ENCODE measurements at regions not wholly inside any gene's neighbourhood (a gene's known extent, or its start where the extent isn't known, plus 50 kb on each side); places are given as distances from the start of the nearest gene placed in this dataset.
A peak's percentile ranks its signal among the peaks of the same experiment; 100 is the strongest.

GRCh38 chr7:131897016-131897789 is 340.8 kb upstream of the PODXL start:
- no peak for DNase-seq (ENCODE audit: low spot score)

GRCh38 chr7:131896165-131896863 is 339.9 kb upstream of the PODXL start:
- no peak for DNase-seq (ENCODE audit: low spot score)

DNA sequence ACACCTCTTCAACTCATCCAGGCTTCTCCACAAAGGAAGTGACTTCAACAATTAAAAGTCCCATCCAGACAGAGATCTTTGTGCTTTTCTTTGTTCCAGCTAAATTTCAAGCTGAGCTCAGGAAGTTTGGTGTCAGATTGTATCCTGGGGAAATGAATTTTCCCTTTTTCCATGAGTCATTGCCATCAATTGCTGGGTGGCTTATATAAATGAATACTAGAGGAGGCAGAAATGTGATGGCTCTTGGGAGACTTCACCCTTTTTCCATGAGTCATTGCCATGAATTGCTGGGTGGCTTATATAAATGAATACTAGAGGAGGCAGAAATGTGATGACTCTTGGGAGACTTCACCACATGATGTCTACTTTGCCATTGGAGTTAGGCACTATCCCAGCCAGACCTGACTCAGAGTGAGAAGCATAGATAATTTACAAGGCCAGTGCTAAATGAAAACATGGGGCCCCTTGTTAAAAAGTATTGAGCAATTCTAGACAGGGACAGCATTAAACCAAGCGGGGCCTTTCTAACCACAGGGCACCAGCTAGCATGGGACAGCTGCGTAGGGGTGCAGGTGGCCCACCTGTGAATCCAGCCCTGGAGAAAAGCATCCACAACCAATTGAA is 339.2 kb upstream of the PODXL start:
- DNase-seq (ENCODE audit: low spot score) = no peak

DNA sequence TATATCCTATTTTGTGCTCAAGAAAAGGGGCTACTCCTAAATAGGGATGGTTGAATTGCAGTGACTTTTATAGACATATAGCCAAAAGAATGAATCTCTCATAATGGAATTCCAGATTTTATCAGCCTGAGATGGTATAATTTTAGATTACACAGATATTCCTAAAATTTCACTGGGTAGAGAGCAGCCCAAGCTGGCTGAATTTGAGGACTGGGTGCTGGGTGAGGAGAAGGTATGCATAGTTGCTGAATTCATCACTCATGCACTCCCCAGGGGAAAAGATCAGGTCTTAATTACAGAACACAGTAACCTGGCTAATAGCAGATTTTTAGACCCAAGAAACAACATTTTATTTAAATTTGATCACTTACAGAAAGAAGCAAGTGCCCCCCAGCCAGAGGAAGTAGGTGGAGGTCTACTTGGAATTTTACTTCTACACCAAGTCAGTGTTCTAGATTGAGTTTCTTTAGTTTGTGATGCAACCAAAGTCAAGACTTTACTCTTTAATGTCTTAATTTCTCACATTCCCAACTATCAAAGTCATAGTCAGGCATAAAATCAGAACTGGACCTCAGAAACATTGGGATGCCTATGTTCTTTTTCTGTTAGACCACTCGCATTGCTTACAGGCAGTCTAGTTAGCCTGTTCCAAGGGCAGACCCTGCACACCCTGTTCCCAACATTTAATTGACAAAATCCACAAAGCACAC is 337.4 kb upstream of the PODXL start:
- DNase-seq (ENCODE audit: low spot score) = no peak

DNA sequence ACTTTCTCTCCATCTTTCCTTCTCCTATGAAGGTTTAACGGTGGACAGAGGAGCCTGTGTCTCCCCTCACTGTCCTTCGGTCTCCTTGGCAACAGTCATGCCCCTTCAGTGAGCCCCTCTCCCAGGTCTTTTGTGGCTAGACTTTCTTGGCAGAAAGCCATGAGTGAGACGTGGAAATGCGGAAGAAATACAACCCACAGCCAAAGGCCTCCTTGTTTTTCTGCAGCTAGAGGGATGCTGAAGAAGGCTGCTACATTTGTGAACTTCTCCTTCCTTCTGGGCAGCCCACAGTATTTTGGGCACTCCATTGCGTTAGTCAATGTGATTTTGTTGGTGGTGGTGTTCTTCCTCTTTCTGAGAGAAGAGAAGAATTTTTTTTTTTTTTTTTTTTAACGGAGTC is 333.7 kb upstream of the PODXL start:
- DNase-seq (ENCODE audit: low spot score) = no peak

DNA sequence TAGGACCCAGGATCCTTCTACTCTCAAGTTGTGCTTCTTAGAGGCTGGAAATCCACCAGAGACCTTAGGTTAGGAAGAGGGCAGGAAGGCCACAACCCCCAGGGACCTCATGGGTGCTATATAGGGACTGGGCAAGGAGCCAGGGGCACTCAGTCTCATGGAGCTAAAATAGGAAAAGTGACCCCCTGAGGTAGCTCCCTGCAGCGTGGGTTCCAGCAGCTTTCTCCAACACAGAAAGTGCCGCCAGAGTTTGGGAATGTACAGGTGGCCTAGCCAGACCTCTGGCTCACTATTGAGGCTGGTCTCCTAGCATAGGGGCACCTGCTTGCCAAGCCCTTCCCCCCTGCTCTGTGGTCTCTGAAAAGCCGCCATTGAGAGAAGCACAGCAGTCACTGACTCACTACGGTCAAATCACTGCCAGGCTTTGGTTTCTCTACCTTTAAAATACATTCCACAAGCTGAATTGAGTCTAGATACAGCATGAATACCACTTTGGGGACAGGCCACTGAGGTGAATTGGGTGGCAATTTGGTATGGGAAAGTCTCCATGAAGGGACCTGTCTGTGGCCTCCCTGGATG is 333.2 kb upstream of the PODXL start:
- no peak for DNase-seq (ENCODE audit: low spot score)

- no peak for DNase-seq (ENCODE audit: low spot score)
Measured at GRCh38 chr7:131883769-131884168, 327.3 kb upstream of the PODXL start.

- DNase-seq (ENCODE audit: low spot score) = no peak
Measured at GRCh38 chr7:131883196-131883595, 326.8 kb upstream of the PODXL start.

DNA sequence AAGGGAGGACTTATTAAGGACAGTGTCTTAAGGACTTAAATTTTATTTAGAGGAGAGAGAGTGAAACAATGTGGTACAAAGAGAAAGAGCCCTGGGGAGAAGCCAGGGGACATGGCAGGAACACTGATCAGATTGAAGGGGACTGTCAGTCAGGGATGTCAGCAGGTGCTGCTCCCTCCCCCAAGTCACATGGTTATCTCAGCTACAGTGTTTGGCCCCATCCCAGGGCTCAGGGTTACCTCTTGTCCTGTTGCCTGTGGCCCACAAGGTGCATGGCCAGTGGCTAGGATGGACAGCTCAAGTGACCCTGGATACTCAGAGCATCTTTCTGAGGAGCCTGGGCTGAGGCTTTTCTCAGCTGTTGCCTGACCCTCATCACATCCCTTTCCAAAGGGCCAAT is 325.9 kb upstream of the PODXL start:
- no peak for DNase-seq (ENCODE audit: low spot score)

DNA sequence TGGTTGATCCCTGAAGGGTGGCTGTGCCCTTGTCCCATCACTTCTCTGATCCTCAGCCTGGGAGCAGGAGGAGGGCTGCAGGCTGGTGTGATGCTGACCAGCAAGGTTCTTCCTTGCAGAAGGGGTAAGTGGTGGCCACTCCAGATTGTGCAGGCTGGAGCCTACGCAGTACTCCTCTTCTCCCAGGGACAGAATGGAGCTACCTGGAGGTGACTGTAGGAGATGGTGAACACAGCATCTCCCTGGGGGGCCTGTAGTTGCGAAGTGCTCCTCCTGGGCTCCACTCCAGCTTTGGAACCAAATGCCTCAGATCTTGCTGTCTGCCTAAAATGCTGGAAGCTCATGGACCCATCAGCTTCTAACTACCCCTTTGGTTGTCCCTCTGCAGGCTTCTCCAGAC is 323.6 kb upstream of the PODXL start:
- no peak for DNase-seq (ENCODE audit: low spot score)

DNA sequence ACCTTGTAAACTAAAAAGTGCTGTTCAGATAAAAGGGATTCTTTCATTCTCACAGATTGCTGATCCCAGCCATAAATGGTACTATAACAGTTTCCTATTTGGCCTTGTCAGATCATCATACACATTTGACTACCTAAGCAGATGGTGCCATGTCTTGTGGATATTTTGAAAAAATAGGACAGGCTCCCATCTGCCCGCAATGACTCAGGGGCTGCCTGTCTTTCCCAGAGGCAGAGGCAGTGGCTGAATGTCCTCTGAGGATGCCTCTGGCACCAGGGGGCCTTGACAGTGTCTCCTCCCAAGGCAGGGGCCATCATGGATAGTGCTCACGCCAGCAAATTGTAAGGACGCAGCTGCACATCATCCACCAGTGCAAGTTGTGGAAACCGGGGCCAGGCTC is 323.0 kb upstream of the PODXL start:
- DNase-seq (ENCODE audit: low spot score) = no peak

DNA sequence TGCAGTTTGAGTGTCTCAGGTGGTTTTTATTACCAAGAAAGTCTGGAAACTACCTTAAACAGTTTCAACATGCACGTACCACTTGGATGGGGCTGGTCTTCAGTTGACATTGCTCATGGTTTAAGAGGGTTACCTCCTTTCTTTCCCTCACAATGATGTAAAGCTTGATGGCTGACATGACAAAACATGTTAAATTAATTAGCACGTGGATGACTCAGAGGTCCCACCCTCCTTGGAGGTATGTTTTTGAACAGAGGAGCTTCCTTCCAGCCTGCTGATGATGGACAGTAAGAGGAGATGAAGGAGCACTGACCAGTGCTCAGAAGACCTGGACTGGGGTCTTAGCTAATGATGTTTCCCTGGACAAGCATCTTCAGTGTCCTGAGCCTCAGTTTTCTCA is 322.3 kb upstream of the PODXL start:
- DNase-seq (ENCODE audit: low spot score) = no peak

GRCh38 chr7:131873581-131873980 is 317.2 kb upstream of the PODXL start:
- DNase-seq (ENCODE audit: low spot score) = no peak

DNA sequence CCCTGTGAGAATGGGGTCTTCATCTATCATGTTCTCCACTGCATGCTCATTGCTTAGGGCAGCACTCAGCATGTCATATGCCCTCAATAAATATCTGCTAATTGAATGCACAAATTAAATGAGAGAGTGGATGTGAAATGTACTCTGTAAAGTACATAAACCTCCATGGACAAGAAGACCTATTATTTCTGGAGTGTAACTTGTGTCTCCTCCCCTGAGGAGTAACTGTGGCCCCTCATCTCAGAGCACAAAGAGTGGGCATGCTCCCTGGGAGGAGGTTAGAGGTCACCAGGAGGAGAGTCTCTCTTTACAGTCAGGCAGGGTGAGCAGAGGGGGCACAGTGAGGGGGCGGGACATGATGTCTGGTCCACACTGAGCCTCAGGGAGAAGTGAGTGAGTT is 313.6 kb upstream of the PODXL start:
- DNase-seq (ENCODE audit: low spot score) = no peak

DNA sequence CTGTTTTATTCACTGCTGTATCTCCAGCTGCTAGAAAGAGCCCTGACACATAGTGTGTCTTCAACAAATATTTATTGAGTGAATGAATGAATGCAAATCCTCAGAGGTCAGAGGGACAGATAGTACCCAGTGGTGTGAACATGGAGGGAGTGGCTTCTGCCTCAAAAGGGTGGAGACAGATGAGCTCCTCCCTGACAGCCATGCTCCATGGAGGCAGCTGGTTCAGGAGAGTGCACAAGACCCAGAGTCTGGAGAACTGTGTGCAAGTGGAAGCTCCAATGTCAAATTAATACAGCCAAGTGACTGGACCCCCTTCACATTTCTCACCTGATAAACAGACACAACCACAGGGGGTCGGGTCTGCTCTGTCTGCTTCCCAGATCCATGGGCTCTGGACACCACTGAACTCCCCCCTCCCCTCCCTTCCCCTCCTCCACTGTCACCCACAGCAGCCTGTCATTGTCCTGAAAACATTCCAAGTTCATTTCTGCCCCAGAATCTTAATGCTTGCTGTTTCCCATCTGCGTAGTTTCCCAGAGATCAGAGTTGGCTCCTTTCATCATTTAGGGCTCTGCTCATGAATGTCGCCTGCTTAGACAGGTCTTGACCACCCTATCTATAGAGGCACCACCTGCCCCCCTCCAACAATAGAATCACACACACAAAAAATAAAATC is 312.9 kb upstream of the PODXL start:
- no peak for DNase-seq (ENCODE audit: low spot score)

- DNase-seq (ENCODE audit: low spot score) = no peak
Measured at GRCh38 chr7:131867461-131867860, 311.0 kb upstream of the PODXL start.

GRCh38 chr7:131865911-131866310 is 309.5 kb upstream of the PODXL start:
- DNase-seq (ENCODE audit: low spot score) = no peak

DNA sequence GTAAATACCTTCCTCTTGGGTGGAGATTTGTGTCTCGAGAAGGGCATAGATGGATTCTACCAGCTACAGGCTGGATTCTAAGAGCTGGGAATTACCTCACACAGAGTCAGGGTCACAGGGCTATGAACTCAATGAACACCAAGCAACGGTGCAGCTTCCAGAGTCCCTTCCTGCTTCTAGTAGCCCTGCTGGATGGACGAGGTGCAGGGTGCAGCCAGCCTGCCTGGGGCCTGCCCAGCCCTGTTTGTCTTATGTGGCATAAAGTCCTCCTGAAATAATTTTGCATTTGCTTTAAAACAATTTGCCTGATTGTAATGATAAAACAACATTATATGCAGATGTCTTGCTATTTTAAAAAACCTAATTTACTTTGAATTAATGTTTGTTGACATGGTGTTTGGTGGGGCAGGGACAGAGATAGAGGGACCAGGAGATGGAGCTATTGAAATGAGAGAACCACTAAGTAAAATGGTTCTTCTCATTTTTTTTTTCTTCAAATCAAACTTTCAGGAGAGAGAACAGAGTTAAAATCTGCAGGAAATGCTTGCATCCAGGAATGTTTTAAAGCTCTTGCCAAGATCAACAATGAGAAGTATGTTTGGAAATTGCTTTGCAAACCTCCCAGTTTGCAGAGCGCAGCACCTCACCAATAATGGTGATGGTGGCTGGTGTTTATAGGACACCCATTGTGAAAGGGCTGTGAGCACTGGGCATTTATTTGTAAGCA is 305.4 kb upstream of the PODXL start:
- DNase-seq (ENCODE audit: low spot score) = no peak

GRCh38 chr7:131859147-131859821 is 302.9 kb upstream of the PODXL start:
- peak; percentile 12 for DNase-seq (ENCODE audit: low spot score)

GRCh38 chr7:131858611-131859010 is 302.2 kb upstream of the PODXL start:
- no peak for DNase-seq (ENCODE audit: low spot score)

Data from CD4-positive, alpha-beta T cell treated with Interleukin-6 at 100 ng/mL for 8 hours (primary cell).